ENCODE measurements at regions not wholly inside any gene's neighbourhood (a gene's known extent, or its start where the extent isn't known, plus 50 kb on each side); places are given as distances from the start of the nearest gene placed in this dataset.
"Not testable (repeated sequence)": the region's sequence is repeated elsewhere in the genome, so short reads cannot be mapped to it uniquely, and the experiment has no call there.

- no peak for TF ChIP-seq CTCF (IDR thresholded peaks at IDR 0.05; ENCODE audit: insufficient read depth, missing control alignments)
- DNase-seq (ENCODE audit: insufficient read length, low spot score) (no peak), FAIRE-seq (no peak)
Measured at GRCh38 chr3:118228151-118228550, 806.5 kb downstream of the IGSF11 start.

GRCh38 chr3:118229196-118229595, 805.5 kb downstream of the IGSF11 start:
- no peak for TF ChIP-seq CTCF (IDR thresholded peaks at IDR 0.05; ENCODE audit: insufficient read depth, missing control alignments)
- DNase-seq (ENCODE audit: insufficient read length, low spot score) (no peak), FAIRE-seq (no peak)

- no peak for FAIRE-seq
- DNase-seq (ENCODE audit: insufficient read length, low spot score) = no peak
- no peak for TF ChIP-seq CTCF (IDR thresholded peaks at IDR 0.05; ENCODE audit: insufficient read depth, missing control alignments)
Measured at GRCh38 chr3:118231578-118231977, 803.1 kb downstream of the IGSF11 start.

GRCh38 chr3:118239253-118239652, 795.4 kb downstream of the IGSF11 start:
- DNase-seq (ENCODE audit: insufficient read length, low spot score) (no peak), FAIRE-seq (no peak)
- TF ChIP-seq CTCF (IDR thresholded peaks at IDR 0.05; ENCODE audit: insufficient read depth, missing control alignments) = no peak

GRCh38 chr3:118244761-118245160, 789.9 kb downstream of the IGSF11 start:
- DNase-seq (ENCODE audit: insufficient read length, low spot score) (no peak), FAIRE-seq (no peak)
- no peak for TF ChIP-seq CTCF (IDR thresholded peaks at IDR 0.05; ENCODE audit: insufficient read depth, missing control alignments)

- FAIRE-seq = no peak
Measured at GRCh38 chr3:118245312-118245711, 789.3 kb downstream of the IGSF11 start.

GRCh38 chr3:118258850-118259249, 775.8 kb downstream of the IGSF11 start:
- not testable (repeated sequence) for DNase-seq (ENCODE audit: insufficient read length, low spot score); FAIRE-seq

More at GRCh38 chr3:118245312-118245711, 789.3 kb downstream of the IGSF11 start:
- no peak for DNase-seq (ENCODE audit: insufficient read length, low spot score)
- TF ChIP-seq CTCF (IDR thresholded peaks at IDR 0.05; ENCODE audit: insufficient read depth, missing control alignments) = no peak

- no peak for DNase-seq (ENCODE audit: insufficient read length, low spot score)
- FAIRE-seq = no peak
- TF ChIP-seq CTCF (IDR thresholded peaks at IDR 0.05; ENCODE audit: insufficient read depth, missing control alignments) = no peak
Measured at GRCh38 chr3:118262800-118263402, 771.7 kb downstream of the IGSF11 start.
